ENCODE measurements at regions not wholly inside any gene's neighbourhood (a gene's known extent, or its start where the extent isn't known, plus 50 kb on each side); places are given as distances from the start of the nearest gene placed in this dataset.

DNA sequence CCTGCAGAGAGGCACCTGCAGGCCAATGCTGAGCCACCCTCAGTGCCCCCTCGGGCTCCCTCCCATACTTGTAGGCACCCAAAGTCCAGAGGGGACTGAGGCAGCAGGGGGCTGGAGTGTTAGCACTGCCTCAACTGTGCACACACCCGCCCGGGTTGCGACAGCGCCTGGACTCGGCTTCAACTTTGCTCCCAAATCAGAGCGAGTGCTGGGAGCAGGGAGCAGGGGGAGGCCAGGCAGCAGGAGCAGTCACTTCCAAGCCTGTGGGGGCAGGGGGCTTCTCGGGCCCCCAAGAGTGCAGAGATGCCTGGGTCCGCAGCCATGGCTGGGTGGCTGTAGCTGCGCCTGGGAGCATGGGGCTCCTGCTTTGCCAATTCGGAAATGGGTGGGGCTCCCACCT is 79.5 kb downstream of the DISP1 start:
- Histone ChIP-seq H2BK12ac (ENCODE audit: low read length in 2 of 2) (peak overlapping the region in 1 of 2 experiments; percentile 22), H3K4me3 (ENCODE audit: insufficient read depth in 1 of 2, low read depth in 1 of 2, low read length in 2 of 2) (no peak overlapping the region), H3K4me1 (ENCODE audit: control insufficient read depth, insufficient read depth, low read depth, low read length) (peaks cover 3% of the 10 kb centered on the region), H3K27me3 (ENCODE audit: control insufficient read depth in 1 of 2, insufficient read depth in 1 of 2, low read length in 2 of 2) (no peaks in the 10 kb centered on the region), H3K4ac (ENCODE audit: low read depth in 1 of 2, low read length in 2 of 2) (no peak overlapping the region), H2BK15ac (ENCODE audit: low read depth, poor library complexity, severe bottlenecking) (no peak overlapping the region), H3K27ac (ENCODE audit: low read length, poor library complexity, severe bottlenecking) (no peak overlapping the region), H2BK120ac (ENCODE audit: low read depth, low read length) (no peak overlapping the region), H2AFZ (ENCODE audit: low read depth, low read length) (no peak overlapping the region), H3K14ac (ENCODE audit: low read length in 2 of 2) (no peak overlapping the region), H2AK5ac (ENCODE audit: low read length, severe bottlenecking) (no peak overlapping the region), H3K79me1 (replicated peaks; ENCODE audit: low read length, poor library complexity, severe bottlenecking) (peaks cover 17% of the 10 kb centered on the region), H3K9ac (ENCODE audit: low read length) (no peak overlapping the region), H3K18ac (ENCODE audit: low read depth in 1 of 2, low read length in 2 of 2) (no peak overlapping the region), H2BK5ac (ENCODE audit: low read depth, low read length, poor library complexity, severe bottlenecking) (no peak overlapping the region), H4K8ac (ENCODE audit: low read length) (no peak overlapping the region), H3K23ac (ENCODE audit: low read length in 2 of 2) (no peak overlapping the region), H4K91ac (ENCODE audit: low read length) (peak overlapping the region; percentile 34), H3K36me3 (ENCODE audit: control insufficient read depth in 1 of 2, insufficient read depth in 2 of 2, low read depth in 1 of 2, low read length in 2 of 2) (peaks cover 0 to 4% of the 10 kb centered on the region in 2 experiments), H3K9me3 (ENCODE audit: control insufficient read depth, low read length) (no peaks in the 10 kb centered on the region), H3K4me2 (ENCODE audit: low read length, poor library complexity, severe bottlenecking) (no peak overlapping the region)
- no peak for DNase-seq
- WGBS: 97% methylated on average over 11 of the region's 11 CpGs

DNA sequence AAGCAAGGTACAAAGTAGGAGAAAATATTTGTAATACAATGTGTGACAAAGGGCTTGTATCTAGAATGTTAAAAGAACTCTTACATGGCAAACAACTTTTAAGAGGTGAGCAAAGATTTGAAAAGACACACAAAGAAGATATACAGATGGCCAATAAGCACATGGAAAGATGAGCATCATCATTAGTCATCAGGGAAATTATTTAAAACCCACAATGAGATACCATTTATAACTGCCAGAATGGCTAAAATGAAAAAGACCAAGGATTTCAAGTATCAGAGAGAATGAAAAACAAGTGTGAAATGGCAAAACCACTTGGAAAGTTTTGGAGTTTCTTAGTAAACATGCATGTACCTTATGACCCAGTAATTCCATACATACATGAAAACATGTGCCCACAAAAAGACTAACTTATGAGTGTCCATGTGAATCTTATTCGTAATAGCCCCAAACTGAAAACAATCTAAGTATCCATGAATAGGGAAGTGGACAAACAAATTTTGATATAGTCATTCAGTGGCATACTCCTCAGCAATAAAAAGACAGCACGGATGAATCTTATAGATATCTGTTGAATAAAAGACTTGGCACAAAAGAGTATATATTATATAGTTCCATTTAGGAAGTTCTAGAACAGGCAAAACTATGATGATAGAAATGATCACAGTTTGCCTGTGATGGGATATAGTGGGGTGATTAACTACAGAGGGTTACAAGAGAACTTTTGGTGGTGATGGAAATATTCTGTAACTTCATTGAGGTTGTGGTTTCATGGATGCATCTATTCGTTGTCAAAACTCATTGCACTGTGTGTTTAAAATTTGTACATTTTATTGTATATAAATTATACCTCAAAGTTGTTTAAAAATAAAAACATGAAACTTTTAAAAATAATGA is 82.0 kb downstream of the DISP1 start:
- Histone ChIP-seq H3K4me3 (ENCODE audit: insufficient read depth in 1 of 2, low read depth in 1 of 2, low read length in 2 of 2) (peak overlapping the region in 1 of 2 experiments; percentile 71), H3K36me3 (ENCODE audit: control insufficient read depth in 1 of 2, insufficient read depth in 2 of 2, low read depth in 1 of 2, low read length in 2 of 2) (peaks cover 0 to 4% of the 10 kb centered on the region in 2 experiments), H3K23ac (ENCODE audit: low read length in 2 of 2) (no peak overlapping the region), H3K27me3 (ENCODE audit: control insufficient read depth in 1 of 2, insufficient read depth in 1 of 2, low read length in 2 of 2) (no peaks in the 10 kb centered on the region), H3K4ac (ENCODE audit: low read depth in 1 of 2, low read length in 2 of 2) (no peak overlapping the region), H3K18ac (ENCODE audit: low read depth in 1 of 2, low read length in 2 of 2) (no peak overlapping the region), H2BK5ac (ENCODE audit: low read depth, low read length, poor library complexity, severe bottlenecking) (no peak overlapping the region), H3K79me1 (replicated peaks; ENCODE audit: low read length, poor library complexity, severe bottlenecking) (peaks cover 15% of the 10 kb centered on the region), H3K9me3 (ENCODE audit: control insufficient read depth, low read length) (no peaks in the 10 kb centered on the region), H4K8ac (ENCODE audit: low read length) (no peak overlapping the region), H2AK5ac (ENCODE audit: low read length, severe bottlenecking) (no peak overlapping the region), H4K91ac (ENCODE audit: low read length) (no peak overlapping the region), H2BK120ac (ENCODE audit: low read depth, low read length) (no peak overlapping the region), H3K4me1 (ENCODE audit: control insufficient read depth, insufficient read depth, low read depth, low read length) (peaks cover 3% of the 10 kb centered on the region), H3K9ac (ENCODE audit: low read length) (peak overlapping the region; percentile 95), H3K14ac (ENCODE audit: low read length in 2 of 2) (no peak overlapping the region), H3K4me2 (ENCODE audit: low read length, poor library complexity, severe bottlenecking) (no peak overlapping the region), H3K27ac (ENCODE audit: low read length, poor library complexity, severe bottlenecking) (no peak overlapping the region), H2BK12ac (ENCODE audit: low read length in 2 of 2) (no peak overlapping the region), H2BK15ac (ENCODE audit: low read depth, poor library complexity, severe bottlenecking) (no peak overlapping the region), H2AFZ (ENCODE audit: low read depth, low read length) (no peak overlapping the region)
- no CpG with 5 or more reads among the region's 3 CpGs for WGBS
- peak; percentile 49 for DNase-seq

DNA sequence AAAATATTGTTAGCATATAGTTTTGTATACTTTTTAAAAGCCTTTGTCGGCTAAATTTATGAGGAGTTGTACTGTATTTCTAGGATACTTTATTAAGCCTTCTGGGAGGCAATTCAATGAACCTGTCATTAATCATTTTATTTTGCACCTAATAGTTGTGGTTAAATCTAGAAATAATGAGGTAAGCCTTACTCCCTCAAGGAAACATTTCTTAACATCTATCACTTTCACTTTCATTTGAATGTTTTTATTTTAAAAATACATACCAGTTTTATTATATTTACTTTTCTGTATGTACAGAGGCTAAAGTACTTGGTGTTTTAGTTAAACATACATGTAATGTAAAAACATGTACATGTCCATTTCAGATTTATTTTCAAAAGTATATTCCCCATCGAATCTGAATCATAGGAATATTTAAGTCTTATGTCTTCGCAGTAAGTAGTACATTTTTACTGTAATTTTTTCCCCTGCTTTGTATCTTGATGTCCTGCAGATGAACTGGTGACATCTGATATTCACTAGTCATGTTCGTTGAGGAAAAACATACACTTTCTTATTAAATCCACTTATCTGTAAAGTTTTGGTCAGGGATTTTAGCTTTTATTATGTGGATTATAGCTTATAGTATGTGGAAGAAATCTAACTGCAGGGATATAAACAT is 82.8 kb downstream of the DISP1 start:
- Histone ChIP-seq H2BK5ac (ENCODE audit: low read depth, low read length, poor library complexity, severe bottlenecking) (no peak overlapping the region), H3K23ac (ENCODE audit: low read length in 2 of 2) (no peak overlapping the region), H2BK15ac (ENCODE audit: low read depth, poor library complexity, severe bottlenecking) (no peak overlapping the region), H3K14ac (ENCODE audit: low read length in 2 of 2) (no peak overlapping the region), H2BK12ac (ENCODE audit: low read length in 2 of 2) (no peak overlapping the region), H4K91ac (ENCODE audit: low read length) (no peak overlapping the region), H3K4me2 (ENCODE audit: low read length, poor library complexity, severe bottlenecking) (no peak overlapping the region), H3K9ac (ENCODE audit: low read length) (peak overlapping the region; percentile 95), H3K4me3 (ENCODE audit: insufficient read depth in 1 of 2, low read depth in 1 of 2, low read length in 2 of 2) (peak overlapping the region in 1 of 2 experiments; percentile 71), H3K27ac (ENCODE audit: low read length, poor library complexity, severe bottlenecking) (no peak overlapping the region), H3K9me3 (ENCODE audit: control insufficient read depth, low read length) (no peaks in the 10 kb centered on the region), H3K36me3 (ENCODE audit: control insufficient read depth in 1 of 2, insufficient read depth in 2 of 2, low read depth in 1 of 2, low read length in 2 of 2) (peaks cover 0 to 4% of the 10 kb centered on the region in 2 experiments), H3K4ac (ENCODE audit: low read depth in 1 of 2, low read length in 2 of 2) (no peak overlapping the region), H3K18ac (ENCODE audit: low read depth in 1 of 2, low read length in 2 of 2) (no peak overlapping the region), H3K27me3 (ENCODE audit: control insufficient read depth in 1 of 2, insufficient read depth in 1 of 2, low read length in 2 of 2) (no peaks in the 10 kb centered on the region), H2AK5ac (ENCODE audit: low read length, severe bottlenecking) (no peak overlapping the region), H2AFZ (ENCODE audit: low read depth, low read length) (no peak overlapping the region), H3K4me1 (ENCODE audit: control insufficient read depth, insufficient read depth, low read depth, low read length) (peaks cover 3% of the 10 kb centered on the region), H2BK120ac (ENCODE audit: low read depth, low read length) (no peak overlapping the region), H3K79me1 (replicated peaks; ENCODE audit: low read length, poor library complexity, severe bottlenecking) (peaks cover 15% of the 10 kb centered on the region), H4K8ac (ENCODE audit: low read length) (no peak overlapping the region)
- peak; percentile 19 for DNase-seq
- 100% methylated on average over 2 of the region's 4 CpGs for WGBS

DNA sequence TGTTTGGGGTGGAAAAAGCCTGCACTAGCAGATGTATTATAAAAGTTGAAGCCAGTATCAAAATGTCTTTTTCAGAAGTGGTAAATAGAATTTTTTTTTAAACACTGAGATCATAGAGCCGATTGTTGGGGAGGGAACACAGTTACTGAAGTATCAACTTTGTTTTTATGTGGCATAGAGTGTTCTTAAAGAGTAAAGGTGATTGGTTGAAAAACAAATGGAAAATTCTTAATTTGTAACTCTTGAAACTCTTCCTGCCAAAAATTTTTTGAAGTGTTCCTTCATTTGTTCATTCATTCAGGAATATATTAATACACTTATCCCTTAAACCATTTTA is 83.3 kb downstream of the DISP1 start:
- Histone ChIP-seq H2BK120ac (ENCODE audit: low read depth, low read length) (no peak overlapping the region), H3K9me3 (ENCODE audit: control insufficient read depth, low read length) (no peaks in the 10 kb centered on the region), H4K8ac (ENCODE audit: low read length) (no peak overlapping the region), H2BK15ac (ENCODE audit: low read depth, poor library complexity, severe bottlenecking) (no peak overlapping the region), H3K9ac (ENCODE audit: low read length) (peak overlapping the region; percentile 95), H3K18ac (ENCODE audit: low read depth in 1 of 2, low read length in 2 of 2) (no peak overlapping the region), H2AFZ (ENCODE audit: low read depth, low read length) (no peak overlapping the region), H3K4me1 (ENCODE audit: control insufficient read depth, insufficient read depth, low read depth, low read length) (peaks cover 2% of the 10 kb centered on the region), H2AK5ac (ENCODE audit: low read length, severe bottlenecking) (no peak overlapping the region), H3K23ac (ENCODE audit: low read length in 2 of 2) (no peak overlapping the region), H3K36me3 (ENCODE audit: control insufficient read depth in 1 of 2, insufficient read depth in 2 of 2, low read depth in 1 of 2, low read length in 2 of 2) (peaks cover 0 to 4% of the 10 kb centered on the region in 2 experiments), H2BK5ac (ENCODE audit: low read depth, low read length, poor library complexity, severe bottlenecking) (no peak overlapping the region), H3K79me1 (replicated peaks; ENCODE audit: low read length, poor library complexity, severe bottlenecking) (peaks cover 15% of the 10 kb centered on the region), H3K27ac (ENCODE audit: low read length, poor library complexity, severe bottlenecking) (no peak overlapping the region), H2BK12ac (ENCODE audit: low read length in 2 of 2) (no peak overlapping the region), H3K27me3 (ENCODE audit: control insufficient read depth in 1 of 2, insufficient read depth in 1 of 2, low read length in 2 of 2) (no peaks in the 10 kb centered on the region), H3K4me2 (ENCODE audit: low read length, poor library complexity, severe bottlenecking) (no peak overlapping the region), H4K91ac (ENCODE audit: low read length) (no peak overlapping the region), H3K14ac (ENCODE audit: low read length in 2 of 2) (peak overlapping the region in 1 of 2 experiments; percentile 74), H3K4me3 (ENCODE audit: insufficient read depth in 1 of 2, low read depth in 1 of 2, low read length in 2 of 2) (peak overlapping the region in 1 of 2 experiments; percentile 71), H3K4ac (ENCODE audit: low read depth in 1 of 2, low read length in 2 of 2) (no peak overlapping the region)
- WGBS: 95% methylated on average over 1 of the region's 1 CpG
- DNase-seq: no peak

Measured in mesenchymal stem cell (in vitro differentiated cells and primary cell).